SU-DHL-6 (cell line): ENCODE measurements at regions not wholly inside any gene's neighbourhood (a gene's known extent, or its start where the extent isn't known, plus 50 kb on each side); places are given as distances from the start of the nearest gene placed in this dataset.

ENCODE experiments used
- H2AFZ ChIP-seq: fragments of 200-600 bp; sonication (generic); 2 replicates; pipeline ENCODE4 v1.6.1; 2014; ENCODE audit warnings: low read depth, mild to moderate bottlenecking, moderate library complexity, mixed read lengths, antibody characterized with exemption, low read length; ENCODE audit not compliant: severe bottlenecking
- H3F3A ChIP-seq: fragments of 200-600 bp; shearing (Covaris generic); 2 replicates; pipeline ENCODE4 v1.6.0; 2016; ENCODE audit warnings: antibody characterized with exemption, mild to moderate bottlenecking; ENCODE audit not compliant: insufficient read depth
- H3K27ac ChIP-seq: fragments of 200-600 bp; sonication (generic); 2 replicates; pipeline ENCODE4 v1.5.1; 2016; ENCODE audit warnings: low read depth, mild to moderate bottlenecking, low read length, moderate library complexity, mixed read lengths
- H3K27me3 ChIP-seq: fragments of 200-600 bp; sonication (generic), shearing (Covaris generic); 2 replicates; pipeline ENCODE4 v1.6.0; 2014; ENCODE audit warnings: mild to moderate bottlenecking, low read length
- H3K36me3 ChIP-seq: fragments of 200-600 bp; sonication (generic); 2 replicates; pipeline ENCODE4 v1.6.1; 2014; ENCODE audit warnings: mild to moderate bottlenecking, low read length, mixed read lengths
- H3K4me2 ChIP-seq: fragments of 300-600, 200-600 bp; shearing (Covaris generic), sonication (generic); 2 replicates; pipeline ENCODE4 v1.6.0; 2014; ENCODE audit warnings: low read length, low read depth, mild to moderate bottlenecking; ENCODE audit not compliant: poor library complexity, severe bottlenecking
- H3K4me3 ChIP-seq: fragments of 200-600 bp; sonication (generic); 2 replicates; pipeline ENCODE4 v1.5.1; 2014; ENCODE audit warnings: antibody characterized with exemption, low read length, mild to moderate bottlenecking, mixed read lengths; ENCODE audit not compliant: insufficient read depth, poor library complexity, severe bottlenecking
- H3K79me2 ChIP-seq: fragments of 200-600 bp; sonication (generic); 2 replicates; pipeline ENCODE4 v1.6.1; 2014; ENCODE audit warnings: mild to moderate bottlenecking, low read length, moderate library complexity; ENCODE audit not compliant: insufficient read depth
- H3K9ac ChIP-seq: fragments of 200-600 bp; sonication (generic); 2 replicates; pipeline ENCODE4 v1.7.0; 2014; ENCODE audit warnings: mild to moderate bottlenecking, low read length
- H3K9me2 ChIP-seq: fragments of 200-600 bp; sonication (generic); replicated peaks from 2 replicates; pipeline ENCODE4 v1.6.1; 2014; ENCODE audit warnings: low read length; ENCODE audit not compliant: insufficient read depth
- H3K9me3 ChIP-seq: fragments of 200-600 bp; sonication (generic); 2 replicates; pipeline ENCODE4 v1.6.1; 2014; ENCODE audit warnings: low read length, mixed read lengths; ENCODE audit not compliant: insufficient read depth
- H4K20me1 ChIP-seq: fragments of 200-600 bp; sonication (generic); 2 replicates; pipeline ENCODE4 v1.6.1; 2014; ENCODE audit warnings: low read depth, mild to moderate bottlenecking, antibody characterized with exemption, low read length, moderate library complexity, mixed read lengths
- EZH2phosphoT487 ChIP-seq: fragments of 200-600 bp; sonication (generic), shearing (Covaris generic); conservative IDR thresholded peaks from 2 replicates; pipeline ENCODE4 v1.6.1; 2018; ENCODE audit warnings: mild to moderate bottlenecking, antibody characterized with exemption, low read length, moderate library complexity, mixed read lengths
- TF ChIP-seq, protein P1 (sequence below): fragments of 200-600 bp; sonication (generic); IDR thresholded peaks from one replicate; pipeline ENCODE4 v1.5.1; 2017; ENCODE audit warnings: antibody characterized with exemption, mild to moderate bottlenecking, low read length, moderate library complexity; ENCODE audit not compliant: insufficient read depth, poor library complexity, severe bottlenecking

DNA sequence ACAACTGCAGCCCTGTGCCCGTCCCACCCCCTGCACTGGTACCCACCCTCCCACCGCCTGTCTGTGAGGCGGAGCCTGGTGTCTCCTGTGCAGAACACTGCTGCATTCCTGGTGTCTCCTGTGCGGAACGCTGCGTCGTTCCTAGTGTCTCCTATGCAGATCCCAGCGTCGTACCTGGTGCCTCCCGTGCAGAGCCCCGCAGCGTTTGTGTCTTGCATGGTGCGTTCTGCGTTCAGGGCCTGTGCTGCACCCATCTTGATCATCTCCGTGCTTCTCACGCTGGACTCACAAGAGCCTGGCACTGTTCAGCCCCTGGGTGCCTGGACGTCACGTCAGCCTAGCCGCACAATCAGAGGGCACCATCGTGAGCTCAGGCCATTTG, 248.6 kb upstream of the SALL3 start:
- Histone ChIP-seq H3K36me3 (no peaks in the 10 kb centered on the region), H3K4me2 (no peak overlapping the region), H3K9me2 (no peaks in the 10 kb centered on the region), H3K79me2 (no peaks in the 10 kb centered on the region), H3K27ac (no peak overlapping the region), H3F3A (no peaks in the 10 kb centered on the region), H3K27me3 (no peaks in the 10 kb centered on the region), H3K9ac (no peak overlapping the region), H3K4me3 (no peak overlapping the region), H3K9me3 (no peaks in the 10 kb centered on the region), H4K20me1 (no peaks in the 10 kb centered on the region), H2AFZ (no peak overlapping the region)
- TF ChIP-seq, protein P1, sequence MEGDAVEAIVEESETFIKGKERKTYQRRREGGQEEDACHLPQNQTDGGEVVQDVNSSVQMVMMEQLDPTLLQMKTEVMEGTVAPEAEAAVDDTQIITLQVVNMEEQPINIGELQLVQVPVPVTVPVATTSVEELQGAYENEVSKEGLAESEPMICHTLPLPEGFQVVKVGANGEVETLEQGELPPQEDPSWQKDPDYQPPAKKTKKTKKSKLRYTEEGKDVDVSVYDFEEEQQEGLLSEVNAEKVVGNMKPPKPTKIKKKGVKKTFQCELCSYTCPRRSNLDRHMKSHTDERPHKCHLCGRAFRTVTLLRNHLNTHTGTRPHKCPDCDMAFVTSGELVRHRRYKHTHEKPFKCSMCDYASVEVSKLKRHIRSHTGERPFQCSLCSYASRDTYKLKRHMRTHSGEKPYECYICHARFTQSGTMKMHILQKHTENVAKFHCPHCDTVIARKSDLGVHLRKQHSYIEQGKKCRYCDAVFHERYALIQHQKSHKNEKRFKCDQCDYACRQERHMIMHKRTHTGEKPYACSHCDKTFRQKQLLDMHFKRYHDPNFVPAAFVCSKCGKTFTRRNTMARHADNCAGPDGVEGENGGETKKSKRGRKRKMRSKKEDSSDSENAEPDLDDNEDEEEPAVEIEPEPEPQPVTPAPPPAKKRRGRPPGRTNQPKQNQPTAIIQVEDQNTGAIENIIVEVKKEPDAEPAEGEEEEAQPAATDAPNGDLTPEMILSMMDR = no peak
- TF ChIP-seq EZH2phosphoT487 = no peak

DNA sequence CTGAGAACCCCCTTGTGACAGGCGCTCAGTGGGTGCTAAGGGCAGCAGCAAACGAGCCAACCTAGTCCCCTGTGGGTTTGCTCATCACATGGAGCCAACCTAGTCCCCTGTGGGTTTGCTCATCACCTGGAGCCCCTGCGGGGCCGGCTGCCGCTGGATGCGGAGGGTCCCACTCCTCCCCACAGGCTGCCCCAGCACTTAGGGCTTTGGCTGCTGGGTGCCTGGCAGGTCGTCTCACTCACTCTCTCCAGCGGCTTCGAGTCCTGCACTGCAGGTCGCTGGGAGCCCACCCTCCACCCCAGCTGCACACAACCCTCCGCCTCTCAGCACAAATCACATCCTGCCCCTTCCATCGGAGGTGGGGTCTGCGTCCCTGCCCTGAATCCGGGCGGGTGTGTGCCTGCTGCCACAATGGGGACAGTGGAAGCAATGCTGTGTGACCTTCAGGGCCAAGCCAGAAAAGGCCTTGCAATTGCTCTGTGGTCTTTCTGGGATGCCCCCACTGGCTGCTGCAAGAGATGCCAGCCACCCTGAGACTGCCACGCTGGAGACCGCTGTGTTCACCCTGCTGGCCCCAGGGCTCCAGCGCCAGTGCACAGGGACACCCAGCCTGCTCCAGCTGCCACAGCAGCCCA, 248.1 kb upstream of the SALL3 start:
- Histone ChIP-seq H3K9ac (no peak overlapping the region), H3K79me2 (no peaks in the 10 kb centered on the region), H4K20me1 (no peaks in the 10 kb centered on the region), H3K9me2 (no peaks in the 10 kb centered on the region), H3K9me3 (no peaks in the 10 kb centered on the region), H3K36me3 (no peaks in the 10 kb centered on the region), H3K4me2 (no peak overlapping the region), H3F3A (no peaks in the 10 kb centered on the region), H2AFZ (no peak overlapping the region), H3K27ac (no peak overlapping the region), H3K4me3 (no peak overlapping the region), H3K27me3 (no peaks in the 10 kb centered on the region)
- no peak for TF ChIP-seq EZH2phosphoT487
- TF ChIP-seq, protein P1 = no peak

DNA sequence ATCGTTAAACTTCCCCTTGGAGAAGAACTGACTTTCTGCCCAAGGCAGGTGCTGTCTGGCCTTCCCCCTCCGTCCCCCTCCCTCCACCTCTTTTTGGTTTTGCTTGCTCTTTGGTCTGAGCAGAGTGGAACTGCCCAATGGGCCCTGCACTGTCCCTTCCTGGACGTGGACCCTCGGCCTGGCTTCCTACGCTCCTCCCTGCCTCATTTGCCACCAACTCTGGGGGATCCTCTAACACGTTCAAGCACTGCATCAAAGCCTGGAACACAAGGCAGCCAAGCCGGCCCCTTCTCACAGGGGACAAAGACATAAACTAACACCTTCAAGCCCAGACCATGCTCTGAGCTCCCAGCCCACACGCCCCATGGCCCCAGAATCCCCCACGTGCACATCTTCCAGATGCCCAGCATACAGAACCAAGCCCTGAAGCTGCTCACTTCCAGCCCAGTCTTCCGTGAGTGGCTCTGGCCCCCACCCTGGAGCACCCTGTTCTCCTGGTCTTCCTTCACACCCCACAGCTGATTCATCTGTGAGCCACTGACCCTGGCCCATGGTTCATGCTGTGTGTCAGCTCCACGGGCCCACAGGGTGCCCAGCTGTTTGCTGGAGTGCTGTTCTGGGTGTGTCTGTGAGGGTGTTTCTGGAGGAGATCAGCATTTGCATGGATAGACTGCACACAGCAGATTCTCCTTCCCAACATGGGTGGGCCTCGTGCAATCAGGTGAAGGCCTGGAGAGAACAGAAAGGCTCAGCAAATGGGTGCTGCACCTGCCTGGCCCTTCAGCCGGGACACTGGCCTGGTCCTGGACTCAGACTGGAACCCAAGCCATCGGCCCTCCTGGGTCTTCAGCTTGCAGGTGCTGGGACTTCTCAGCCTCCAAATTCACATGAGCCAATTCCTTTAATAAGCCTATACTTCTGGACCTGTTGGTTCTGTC, 247.1 kb upstream of the SALL3 start:
- TF ChIP-seq, protein P1 = no peak
- no peak for TF ChIP-seq EZH2phosphoT487
- no peaks in the 10 kb centered on the region for H3K9me2 ChIP-seq

More for the DNA sequence above, 247.1 kb upstream of the SALL3 start:
- no peaks in the 10 kb centered on the region for H4K20me1 ChIP-seq
- no peak overlapping the region for H3K27ac ChIP-seq
- no peak overlapping the region for H3K9ac ChIP-seq
- no peaks in the 10 kb centered on the region for H3K9me3 ChIP-seq
- H3K27me3 ChIP-seq = no peaks in the 10 kb centered on the region
- H3K4me3 ChIP-seq = no peak overlapping the region
- H3K79me2 ChIP-seq = no peaks in the 10 kb centered on the region
- H3K4me2 ChIP-seq = no peak overlapping the region
- H3K36me3 ChIP-seq = no peaks in the 10 kb centered on the region
- no peaks in the 10 kb centered on the region for H3F3A ChIP-seq
- no peak overlapping the region for H2AFZ ChIP-seq
